ENCODE measurements at regions not wholly inside any gene's neighbourhood (a gene's known extent, or its start where the extent isn't known, plus 50 kb on each side); places are given as distances from the start of the nearest gene placed in this dataset.
"Not testable (repeated sequence)": the region's sequence is repeated elsewhere in the genome, so short reads cannot be mapped to it uniquely, and the experiment has no call there.

DNA sequence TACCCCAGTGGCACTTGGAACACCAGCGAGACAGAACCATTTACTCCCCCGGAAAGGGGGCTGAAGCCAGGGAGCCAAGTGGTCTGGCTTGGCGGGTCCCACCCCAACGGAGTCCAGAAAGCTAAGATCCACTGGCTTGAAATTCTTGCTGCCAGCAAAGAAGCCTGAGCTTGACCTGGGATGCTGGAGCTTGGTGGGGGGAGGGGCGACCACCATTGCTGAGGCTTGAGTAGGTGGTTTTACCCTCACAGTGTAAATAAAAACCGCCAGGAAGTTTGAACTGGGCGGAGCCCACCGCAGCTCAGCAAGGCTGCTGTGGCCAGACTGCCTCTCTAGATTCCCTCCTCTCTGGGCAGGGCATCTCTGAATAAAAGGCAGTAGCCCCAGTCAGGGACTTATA lies 62.8 kb downstream of the RPS24 start:
- H3K4me1 ChIP-seq (ENCODE audit: insufficient read depth, low read length); POLR2A ChIA-PET; H3K9me3 ChIP-seq (ENCODE audit: low read length); H3K36me3 Mint-ChIP-seq; CTCF ChIA-PET; H3K27me3 ChIP-seq (ENCODE audit: insufficient read depth, low read length, poor library complexity, severe bottlenecking); H3K4me3 Mint-ChIP-seq; H3K27ac Mint-ChIP-seq; H3K36me3 ChIP-seq (ENCODE audit: insufficient read depth, low read length); H3K27ac ChIP-seq (ENCODE audit: low read depth, low read length); H3K4me3 ChIP-seq (ENCODE audit: low read length); DNase-seq; H3K4me1 Mint-ChIP-seq: not testable (repeated sequence)
- H3K27me3 Mint-ChIP-seq = peaks cover 5 to 13% of the 10 kb centered on the region in 2 donors
- peaks cover 0 to 29% (median 14%) of the 10 kb centered on the region in 5 donors for H3K9me3 Mint-ChIP-seq

DNA sequence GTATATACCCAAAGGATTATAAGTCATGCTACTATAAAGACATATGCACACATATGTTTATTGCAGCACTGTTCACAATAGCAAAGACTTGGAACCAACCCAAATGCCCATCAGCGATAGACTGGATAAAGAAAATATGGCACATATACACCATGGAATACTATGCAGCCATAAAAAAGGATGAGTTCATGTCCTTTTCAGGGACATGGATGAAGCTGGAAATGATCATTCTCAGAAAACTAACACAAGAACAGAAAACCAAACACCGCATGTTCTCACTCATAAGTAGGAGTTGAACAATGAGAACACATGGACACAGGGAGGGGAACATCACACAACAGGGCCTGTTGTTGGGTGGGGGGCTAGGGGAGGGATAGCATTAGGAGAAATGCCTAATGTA lies 68.9 kb downstream of the RPS24 start:
- Mint-ChIP-seq H3K9me3 (peaks cover 0 to 58% (median 44%) of the 10 kb centered on the region in 5 donors), H3K27me3 (peaks cover 8 to 15% of the 10 kb centered on the region in 2 donors), H3K36me3 (peaks cover 0 to 10% (median 0%) of the 10 kb centered on the region in 3 donors)
- H3K27ac Mint-ChIP-seq; H3K4me1 Mint-ChIP-seq; H3K27me3 ChIP-seq (ENCODE audit: insufficient read depth, low read length, poor library complexity, severe bottlenecking); H3K4me1 ChIP-seq (ENCODE audit: insufficient read depth, low read length); H3K4me3 ChIP-seq (ENCODE audit: low read length); H3K4me3 Mint-ChIP-seq; H3K27ac ChIP-seq (ENCODE audit: low read depth, low read length); POLR2A ChIA-PET; H3K9me3 ChIP-seq (ENCODE audit: low read length); H3K36me3 ChIP-seq (ENCODE audit: insufficient read depth, low read length); DNase-seq; CTCF ChIA-PET: not testable (repeated sequence)

DNA sequence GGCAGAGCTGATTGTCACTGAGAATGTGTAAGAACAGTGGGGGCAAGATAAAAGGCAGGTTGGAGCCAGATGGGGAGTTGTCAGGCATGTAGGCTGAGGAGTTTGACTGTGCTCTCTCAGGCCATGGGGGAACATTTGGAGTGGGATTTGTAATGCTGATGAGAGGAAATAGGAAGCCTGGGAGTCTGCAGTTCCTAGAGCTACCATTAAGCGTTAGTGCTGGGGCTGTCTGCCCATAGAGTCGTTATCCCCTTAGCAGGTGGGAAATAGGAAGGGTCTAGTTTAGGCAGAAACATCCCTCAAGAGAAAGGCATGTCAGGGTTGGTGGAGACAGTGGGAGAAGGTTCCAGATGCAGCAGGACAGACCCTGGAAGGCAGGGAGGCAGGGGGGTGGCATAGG lies 75.5 kb downstream of the RPS24 start:
- Mint-ChIP-seq H3K27ac (no peak overlapping the region), H3K4me1 (no peaks in the 10 kb centered on the region), H3K4me3 (no peak overlapping the region), H3K27me3 (peaks cover 2 to 23% of the 10 kb centered on the region in 2 donors), H3K36me3 (peaks cover 0 to 8% (median 0%) of the 10 kb centered on the region in 3 donors), H3K9me3 (peaks cover 0 to 14% (median 12%) of the 10 kb centered on the region in 5 donors)
- ChIA-PET POLR2A (no interaction called here), CTCF (no interaction called here)
- no peak for DNase-seq
- no peaks in the 10 kb centered on the region for H3K4me1 ChIP-seq (ENCODE audit: insufficient read depth, low read length)
- no peaks in the 10 kb centered on the region for H3K9me3 ChIP-seq (ENCODE audit: low read length)
- no peak overlapping the region for H3K4me3 ChIP-seq (ENCODE audit: low read length)
- H3K36me3 ChIP-seq (ENCODE audit: insufficient read depth, low read length) = no peaks in the 10 kb centered on the region
- no peaks in the 10 kb centered on the region for H3K27me3 ChIP-seq (ENCODE audit: insufficient read depth, low read length, poor library complexity, severe bottlenecking)
- H3K27ac ChIP-seq (ENCODE audit: low read depth, low read length) = no peak overlapping the region

DNA sequence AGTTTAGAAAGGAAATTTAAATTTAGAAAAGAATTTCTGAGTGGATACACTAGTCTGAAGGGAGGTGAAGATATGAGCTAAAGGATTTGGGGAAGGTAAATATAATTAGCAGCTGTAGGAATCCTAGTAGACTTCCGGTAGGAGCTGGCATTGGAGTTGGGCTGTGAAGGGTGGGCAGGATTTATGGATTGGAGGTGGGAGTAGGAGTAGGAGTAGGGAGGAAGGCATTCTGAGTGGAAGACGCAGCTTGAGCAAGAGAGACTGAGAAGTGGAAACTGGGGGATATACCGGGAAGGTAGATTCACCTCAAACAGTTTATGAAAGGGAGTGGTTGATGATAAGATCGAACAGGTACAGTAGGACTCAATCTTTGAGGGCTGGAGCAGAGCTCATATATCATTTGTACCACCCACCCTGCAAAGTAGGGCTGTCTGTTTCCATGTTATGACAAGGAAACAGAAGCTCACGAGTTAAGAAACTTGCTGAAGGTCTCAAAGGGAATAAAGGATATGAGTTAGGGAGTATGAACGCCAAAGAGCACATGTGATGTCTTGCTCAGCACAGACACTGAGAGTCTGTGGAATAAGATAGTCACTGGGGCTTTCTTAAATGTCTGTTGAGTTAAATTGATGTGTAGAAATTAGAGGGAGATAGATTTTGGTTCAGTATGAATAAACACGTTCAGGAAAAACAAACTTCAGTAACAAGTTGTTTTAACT lies 81.6 kb downstream of the RPS24 start:
- Mint-ChIP-seq H3K27ac (no peak overlapping the region), H3K36me3 (no peaks in the 10 kb centered on the region), H3K9me3 (peaks cover 0 to 8% (median under 1%) of the 10 kb centered on the region in 5 donors), H3K4me3 (no peak overlapping the region), H3K27me3 (peaks cover 11 to 35% of the 10 kb centered on the region in 2 donors), H3K4me1 (no peaks in the 10 kb centered on the region)
- Histone ChIP-seq H3K9me3 (ENCODE audit: low read length) (no peaks in the 10 kb centered on the region), H3K27ac (ENCODE audit: low read depth, low read length) (no peak overlapping the region), H3K4me1 (ENCODE audit: insufficient read depth, low read length) (no peaks in the 10 kb centered on the region), H3K27me3 (ENCODE audit: insufficient read depth, low read length, poor library complexity, severe bottlenecking) (no peaks in the 10 kb centered on the region), H3K4me3 (ENCODE audit: low read length) (no peak overlapping the region), H3K36me3 (ENCODE audit: insufficient read depth, low read length) (no peaks in the 10 kb centered on the region)
- POLR2A ChIA-PET = no interaction called here
- CTCF ChIA-PET = no interaction called here
- no peak for DNase-seq

DNA sequence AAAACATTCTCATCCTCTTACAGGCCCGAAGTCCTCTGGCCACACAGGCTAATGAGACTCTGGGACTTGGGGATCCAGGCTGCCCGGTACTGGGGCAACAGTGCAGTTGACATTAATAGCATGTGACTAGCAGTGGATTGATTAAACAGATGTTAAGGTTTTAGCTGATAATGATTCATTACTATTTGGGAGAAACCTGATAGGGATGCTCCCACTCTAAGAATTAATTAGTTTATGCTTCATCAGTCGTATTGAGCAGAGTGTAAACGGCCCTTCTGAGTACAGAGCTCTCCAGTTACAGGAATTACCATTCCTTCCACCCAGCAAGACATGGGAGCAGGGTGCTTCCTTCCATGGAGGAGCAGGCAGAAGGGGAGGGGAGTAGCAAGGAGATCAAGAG lies 82.7 kb downstream of the RPS24 start:
- Mint-ChIP-seq H3K4me3 (no peak overlapping the region), H3K4me1 (no peaks in the 10 kb centered on the region), H3K27me3 (peaks cover 11 to 37% of the 10 kb centered on the region in 2 donors), H3K9me3 (peaks cover under 1 to 15% (median 7%) of the 10 kb centered on the region in 5 donors), H3K27ac (no peak overlapping the region), H3K36me3 (no peaks in the 10 kb centered on the region)
- DNase-seq = no peak
- ChIA-PET POLR2A (no interaction called here), CTCF (no interaction called here)
- no peaks in the 10 kb centered on the region for H3K9me3 ChIP-seq (ENCODE audit: low read length)
- H3K4me3 ChIP-seq (ENCODE audit: low read length) = no peak overlapping the region
- H3K36me3 ChIP-seq (ENCODE audit: insufficient read depth, low read length) = no peaks in the 10 kb centered on the region
- no peaks in the 10 kb centered on the region for H3K4me1 ChIP-seq (ENCODE audit: insufficient read depth, low read length)
- H3K27me3 ChIP-seq (ENCODE audit: insufficient read depth, low read length, poor library complexity, severe bottlenecking) = no peaks in the 10 kb centered on the region
- no peak overlapping the region for H3K27ac ChIP-seq (ENCODE audit: low read depth, low read length)

DNA sequence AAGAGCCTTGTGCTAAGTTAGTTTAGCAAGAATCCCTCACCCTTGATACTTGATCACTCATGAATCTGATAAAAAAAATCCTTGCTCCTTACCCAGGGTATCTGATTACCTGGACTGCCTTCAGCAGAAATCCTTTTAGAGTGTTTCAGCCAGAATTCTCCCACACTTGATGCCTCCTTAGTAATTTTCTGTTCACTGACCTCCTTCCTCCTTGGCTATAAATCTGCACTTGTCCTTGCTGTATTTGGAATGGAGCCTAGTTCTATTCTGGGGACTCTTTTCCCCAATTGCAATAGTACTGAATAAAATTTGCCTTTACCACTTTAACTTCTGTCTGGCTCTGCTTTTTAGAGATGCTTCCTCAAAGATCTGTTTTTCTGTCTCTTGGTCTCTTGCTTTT lies 84.9 kb downstream of the RPS24 start:
- no peak overlapping the region for H3K4me3 Mint-ChIP-seq
- Histone ChIP-seq H3K27me3 (ENCODE audit: insufficient read depth, low read length, poor library complexity, severe bottlenecking) (no peaks in the 10 kb centered on the region), H3K4me3 (ENCODE audit: low read length) (no peak overlapping the region), H3K27ac (ENCODE audit: low read depth, low read length) (no peak overlapping the region), H3K9me3 (ENCODE audit: low read length) (no peaks in the 10 kb centered on the region), H3K4me1 (ENCODE audit: insufficient read depth, low read length) (no peaks in the 10 kb centered on the region), H3K36me3 (ENCODE audit: insufficient read depth, low read length) (no peaks in the 10 kb centered on the region)
- no peak for DNase-seq
- H3K36me3 Mint-ChIP-seq = no peaks in the 10 kb centered on the region
- ChIA-PET CTCF (no interaction called here), POLR2A (no interaction called here)
- peaks cover 11 to 37% of the 10 kb centered on the region in 2 donors for H3K27me3 Mint-ChIP-seq
- H3K27ac Mint-ChIP-seq = peak overlapping the region in 1 of 8 donors; percentile 24
- H3K4me1 Mint-ChIP-seq = no peaks in the 10 kb centered on the region
- H3K9me3 Mint-ChIP-seq = peaks cover 18 to 29% (median 27%) of the 10 kb centered on the region in 5 donors

DNA sequence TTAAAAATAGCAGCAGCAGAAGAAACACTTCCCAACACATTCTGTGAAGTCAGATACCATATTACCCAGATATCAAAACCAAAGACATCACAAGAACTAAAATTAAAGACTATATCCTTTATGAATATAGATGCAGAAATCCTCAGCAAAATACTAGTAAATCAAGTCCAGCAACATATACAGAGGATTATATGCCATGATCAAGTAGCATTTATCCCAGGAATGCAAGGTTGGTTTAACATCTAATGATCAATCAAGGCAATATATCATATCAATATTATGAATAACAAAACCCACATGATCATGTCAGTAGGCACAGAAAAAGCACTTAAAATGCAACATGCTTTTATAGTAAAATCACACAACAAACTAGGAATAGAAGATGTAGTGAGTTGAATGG lies 88.1 kb downstream of the RPS24 start:
- Histone ChIP-seq H3K4me3 (ENCODE audit: low read length) (no peak overlapping the region), H3K27me3 (ENCODE audit: insufficient read depth, low read length, poor library complexity, severe bottlenecking) (no peaks in the 10 kb centered on the region), H3K4me1 (ENCODE audit: insufficient read depth, low read length) (no peaks in the 10 kb centered on the region), H3K27ac (ENCODE audit: low read depth, low read length) (no peak overlapping the region), H3K36me3 (ENCODE audit: insufficient read depth, low read length) (no peaks in the 10 kb centered on the region), H3K9me3 (ENCODE audit: low read length) (no peaks in the 10 kb centered on the region)
- H3K4me1 Mint-ChIP-seq = no peaks in the 10 kb centered on the region
- H3K27ac Mint-ChIP-seq = no peak overlapping the region
- ChIA-PET CTCF (no interaction called here), POLR2A (no interaction called here)
- no peak overlapping the region for H3K4me3 Mint-ChIP-seq
- DNase-seq = no peak
- peaks cover 8 to 18% of the 10 kb centered on the region in 2 donors for H3K27me3 Mint-ChIP-seq
- no peaks in the 10 kb centered on the region for H3K36me3 Mint-ChIP-seq
- H3K9me3 Mint-ChIP-seq = peaks cover 20 to 35% (median 31%) of the 10 kb centered on the region in 5 donors

DNA sequence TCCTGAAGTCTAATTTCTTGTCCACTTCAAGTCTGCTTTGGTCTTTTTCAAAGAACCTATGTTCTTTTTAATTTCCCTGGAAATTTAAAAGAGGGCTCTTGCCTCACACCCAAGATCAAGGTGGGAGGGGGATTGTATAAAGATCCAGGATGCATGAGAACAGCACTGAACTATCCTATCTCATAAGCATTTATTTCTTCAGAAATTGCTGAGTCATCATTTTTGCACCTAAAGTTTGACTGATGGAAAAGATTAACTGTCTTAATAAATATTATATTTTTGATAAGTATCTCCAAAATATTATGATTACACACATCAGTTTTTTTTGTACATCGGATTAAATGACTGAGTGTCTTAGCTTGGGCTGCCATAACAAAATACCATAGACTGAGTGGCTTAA lies 90.5 kb downstream of the RPS24 start:
- Mint-ChIP-seq H3K9me3 (peaks cover 20 to 35% (median 31%) of the 10 kb centered on the region in 5 donors), H3K27ac (no peak overlapping the region), H3K36me3 (no peaks in the 10 kb centered on the region), H3K4me1 (no peaks in the 10 kb centered on the region), H3K4me3 (no peak overlapping the region), H3K27me3 (peaks cover 5 to 10% of the 10 kb centered on the region in 2 donors)
- no peaks in the 10 kb centered on the region for H3K36me3 ChIP-seq (ENCODE audit: insufficient read depth, low read length)
- ChIA-PET POLR2A (no interaction called here), CTCF (no interaction called here)
- no peak overlapping the region for H3K4me3 ChIP-seq (ENCODE audit: low read length)
- H3K4me1 ChIP-seq (ENCODE audit: insufficient read depth, low read length) = no peaks in the 10 kb centered on the region
- H3K27me3 ChIP-seq (ENCODE audit: insufficient read depth, low read length, poor library complexity, severe bottlenecking) = no peaks in the 10 kb centered on the region
- no peaks in the 10 kb centered on the region for H3K9me3 ChIP-seq (ENCODE audit: low read length)
- no peak for DNase-seq
- H3K27ac ChIP-seq (ENCODE audit: low read depth, low read length) = no peak overlapping the region

Data from CD8-positive, alpha-beta memory T cell (primary cell).